Neuron (in vitro differentiated cells): ENCODE measurements at regions not wholly inside any gene's neighbourhood (a gene's known extent, or its start where the extent isn't known, plus 50 kb on each side); places are given as distances from the start of the nearest gene placed in this dataset.
"Not testable (repeated sequence)": the region's sequence is repeated elsewhere in the genome, so short reads cannot be mapped to it uniquely, and the experiment has no call there.

Source experiments
- H2AFZ ChIP-seq: one replicate; pipeline ENCODE4 v1.6.1; 2013; ENCODE audit warnings: low read depth, mild to moderate bottlenecking, inconsistent platforms, low read length, moderate library complexity
- H3K27me3 ChIP-seq: one replicate; pipeline ENCODE4 v1.6.1; 2013; ENCODE audit warnings: low read length; ENCODE audit not compliant: insufficient read depth
- H3K36me3 ChIP-seq: one replicate; pipeline ENCODE4 v1.6.1; 2013; ENCODE audit warnings: low read length; ENCODE audit not compliant: insufficient read depth
- H3K4me1 ChIP-seq: one replicate; pipeline ENCODE4 v1.6.1; 2013; ENCODE audit warnings: low read length; ENCODE audit not compliant: insufficient read depth
- H3K4me3 ChIP-seq: 2 replicates; pipeline ENCODE4 v1.5.1; 2013; ENCODE audit warnings: mild to moderate bottlenecking, low read length, moderate library complexity
- H3K9me3 ChIP-seq: one replicate; pipeline ENCODE4 v1.6.1; 2013; ENCODE audit warnings: low read length

DNA sequence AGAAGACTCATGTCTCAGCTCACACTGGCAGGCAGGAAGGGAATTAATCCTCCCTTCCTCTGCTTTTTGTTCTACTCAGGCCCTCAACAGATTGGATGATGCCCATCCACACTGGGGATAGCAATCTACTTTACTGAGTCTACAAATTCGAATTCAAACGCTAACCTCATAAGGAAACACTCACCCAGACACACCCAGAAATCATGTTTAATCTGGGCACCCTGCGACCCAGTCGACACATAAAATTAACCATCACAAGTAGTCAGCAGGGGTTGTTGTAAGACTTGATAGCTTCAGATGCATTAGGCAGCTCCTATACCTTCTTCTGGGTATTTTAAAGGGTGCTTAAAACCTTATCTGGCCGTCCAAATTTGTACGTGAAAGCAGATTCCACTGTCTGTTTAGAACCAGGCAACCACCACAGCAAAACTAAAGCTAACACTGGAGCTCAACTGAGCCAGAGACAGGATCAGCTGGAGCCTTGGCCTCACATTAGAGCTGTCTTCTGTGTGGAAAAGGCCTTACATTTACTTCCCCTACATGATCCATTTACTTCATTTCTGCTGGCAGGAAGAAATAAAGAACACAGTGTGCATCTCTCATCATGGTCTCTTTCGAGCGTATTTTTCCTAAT, 407.3 kb upstream of the PPP2R3A start:
- no peak overlapping the region for H3K4me3 ChIP-seq
- no peaks in the 10 kb centered on the region for H3K27me3 ChIP-seq

DNA sequence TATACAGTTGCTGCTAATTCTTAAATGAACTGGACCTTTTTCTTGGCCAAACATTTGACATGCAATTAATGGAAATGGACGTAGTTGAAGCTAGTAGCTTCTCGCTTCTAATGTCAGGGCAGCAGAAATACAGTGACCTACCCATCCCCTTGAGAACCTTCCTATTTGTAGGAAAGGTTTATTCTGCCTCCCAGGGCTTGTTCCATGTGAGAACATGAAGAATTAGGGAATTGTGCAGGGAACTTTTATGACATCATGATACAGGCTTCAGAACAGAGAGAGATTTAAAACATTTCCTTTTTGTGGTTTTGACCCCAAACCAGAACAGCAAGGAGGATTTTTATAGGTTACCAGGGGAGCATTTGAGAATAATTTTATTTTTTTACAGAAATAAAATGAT, 406.6 kb upstream of the PPP2R3A start:
- H3K36me3 ChIP-seq: no peaks in the 10 kb centered on the region
- no peak overlapping the region for H3K4me3 ChIP-seq
- no peak overlapping the region for H2AFZ ChIP-seq
- no peaks in the 10 kb centered on the region for H3K27me3 ChIP-seq
- no peaks in the 10 kb centered on the region for H3K4me1 ChIP-seq
- H3K9me3 ChIP-seq: no peaks in the 10 kb centered on the region

More for the DNA sequence above, 407.3 kb upstream of the PPP2R3A start:
- Histone ChIP-seq H3K36me3 (no peaks in the 10 kb centered on the region), H3K9me3 (no peaks in the 10 kb centered on the region), H3K4me1 (no peaks in the 10 kb centered on the region), H2AFZ (no peak overlapping the region)

- Histone ChIP-seq H3K36me3 (no peaks in the 10 kb centered on the region), H3K9me3 (no peaks in the 10 kb centered on the region), H2AFZ (no peak overlapping the region), H3K27me3 (no peaks in the 10 kb centered on the region), H3K4me1 (no peaks in the 10 kb centered on the region), H3K4me3 (no peak overlapping the region)
Observed at GRCh38 chr3:135559802-135560201, 405.7 kb upstream of the PPP2R3A start.

DNA sequence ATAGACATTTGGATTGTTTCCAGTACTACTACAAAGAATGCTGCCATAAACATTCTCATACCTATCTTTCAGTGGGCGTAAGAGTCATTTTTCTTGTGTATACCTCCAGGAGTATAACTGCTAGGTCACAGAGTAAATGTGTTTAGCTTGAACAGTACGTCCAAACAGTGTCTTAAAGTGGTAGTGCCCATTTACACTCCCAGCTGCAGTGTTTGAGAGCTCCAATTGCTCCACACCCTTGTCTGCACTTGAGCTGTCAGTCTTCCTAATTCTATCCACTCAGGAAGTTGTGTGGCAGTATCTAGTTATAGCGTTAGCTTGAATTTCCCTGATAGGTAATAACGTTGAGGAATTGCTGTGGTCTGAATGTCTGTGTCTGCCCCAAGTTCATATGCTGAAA, 404.7 kb upstream of the PPP2R3A start:
- Histone ChIP-seq H3K27me3 (no peaks in the 10 kb centered on the region), H2AFZ (no peak overlapping the region), H3K36me3 (no peaks in the 10 kb centered on the region), H3K4me1 (no peaks in the 10 kb centered on the region), H3K9me3 (no peaks in the 10 kb centered on the region), H3K4me3 (no peak overlapping the region)

GRCh38 chr3:135564696-135565095, 400.8 kb upstream of the PPP2R3A start:
- no peaks in the 10 kb centered on the region for H3K9me3 ChIP-seq
- no peaks in the 10 kb centered on the region for H3K36me3 ChIP-seq
- H3K27me3 ChIP-seq: no peaks in the 10 kb centered on the region
- H2AFZ ChIP-seq: no peak overlapping the region
- no peak overlapping the region for H3K4me3 ChIP-seq
- no peaks in the 10 kb centered on the region for H3K4me1 ChIP-seq

DNA sequence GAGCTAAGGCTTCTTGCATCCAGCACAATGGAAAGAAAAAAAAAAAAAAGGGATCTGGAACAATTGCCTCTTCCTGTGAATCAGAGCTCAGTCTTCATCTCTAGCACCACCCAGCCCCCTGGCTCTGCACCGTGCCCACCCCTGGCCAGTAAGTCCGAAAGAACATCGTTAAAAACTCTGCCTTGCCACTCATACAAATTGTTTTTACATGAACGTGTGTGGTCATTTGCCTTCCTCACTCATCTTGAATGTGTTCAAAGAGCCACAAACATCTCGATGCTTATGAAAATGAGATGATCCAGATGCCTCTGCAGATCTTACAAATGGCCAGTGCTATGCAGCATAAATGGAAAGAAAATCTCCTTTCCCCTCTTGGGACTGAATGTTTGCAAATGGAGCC, 400.0 kb upstream of the PPP2R3A start:
- no peaks in the 10 kb centered on the region for H3K27me3 ChIP-seq
- no peaks in the 10 kb centered on the region for H3K4me1 ChIP-seq
- no peak overlapping the region for H2AFZ ChIP-seq
- no peaks in the 10 kb centered on the region for H3K9me3 ChIP-seq
- no peaks in the 10 kb centered on the region for H3K36me3 ChIP-seq
- no peak overlapping the region for H3K4me3 ChIP-seq

GRCh38 chr3:135567223-135567622, 398.3 kb upstream of the PPP2R3A start:
- Histone ChIP-seq H3K9me3 (no peaks in the 10 kb centered on the region), H3K4me1 (no peaks in the 10 kb centered on the region), H3K4me3 (no peak overlapping the region), H3K36me3 (no peaks in the 10 kb centered on the region), H3K27me3 (no peaks in the 10 kb centered on the region), H2AFZ (no peak overlapping the region)

GRCh38 chr3:135576751-135577150, 388.8 kb upstream of the PPP2R3A start:
- H3K4me3 ChIP-seq: no peak overlapping the region
- no peaks in the 10 kb centered on the region for H3K9me3 ChIP-seq
- no peaks in the 10 kb centered on the region for H3K36me3 ChIP-seq
- H3K4me1 ChIP-seq: no peaks in the 10 kb centered on the region
- H2AFZ ChIP-seq: no peak overlapping the region
- H3K27me3 ChIP-seq: no peaks in the 10 kb centered on the region

- H3K27me3 ChIP-seq: no peaks in the 10 kb centered on the region
- no peaks in the 10 kb centered on the region for H3K9me3 ChIP-seq
- H2AFZ ChIP-seq: no peak overlapping the region
- no peak overlapping the region for H3K4me3 ChIP-seq
- no peaks in the 10 kb centered on the region for H3K36me3 ChIP-seq
- H3K4me1 ChIP-seq: no peaks in the 10 kb centered on the region
Observed at GRCh38 chr3:135581806-135582205, 383.7 kb upstream of the PPP2R3A start.

- Histone ChIP-seq H3K4me1 (no peaks in the 10 kb centered on the region), H3K36me3 (no peaks in the 10 kb centered on the region), H3K27me3 (no peaks in the 10 kb centered on the region), H3K4me3 (no peak overlapping the region), H3K9me3 (no peaks in the 10 kb centered on the region), H2AFZ (no peak overlapping the region)
Observed at GRCh38 chr3:135582800-135583199, 382.7 kb upstream of the PPP2R3A start.

DNA sequence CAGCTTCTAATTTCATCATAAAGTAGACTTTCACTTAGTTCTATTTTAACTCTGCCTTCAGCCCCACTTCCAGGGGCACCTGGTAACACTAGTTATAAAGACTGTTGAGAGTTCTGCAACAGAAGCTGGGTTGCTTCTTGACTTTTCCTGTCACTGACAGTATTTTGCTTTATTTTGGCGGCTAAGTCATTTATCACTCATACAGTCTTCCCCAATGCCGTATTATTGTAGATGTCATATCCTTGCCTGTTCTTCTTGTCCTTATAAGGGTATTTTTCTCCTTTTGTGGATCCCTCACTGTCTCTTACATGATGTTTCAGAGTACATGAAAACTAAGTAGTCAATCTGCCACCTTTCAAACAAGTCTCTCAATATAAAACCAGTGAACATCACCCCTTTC, 369.0 kb upstream of the PPP2R3A start:
- Histone ChIP-seq H3K36me3 (no peaks in the 10 kb centered on the region), H3K27me3 (no peaks in the 10 kb centered on the region), H2AFZ (no peak overlapping the region)

GRCh38 chr3:135597855-135598254, 367.7 kb upstream of the PPP2R3A start:
- no peaks in the 10 kb centered on the region for H3K27me3 ChIP-seq
- H3K9me3 ChIP-seq: no peaks in the 10 kb centered on the region
- no peak overlapping the region for H3K4me3 ChIP-seq
- H3K36me3 ChIP-seq: no peaks in the 10 kb centered on the region
- no peaks in the 10 kb centered on the region for H3K4me1 ChIP-seq
- no peak overlapping the region for H2AFZ ChIP-seq

More for the DNA sequence above, 369.0 kb upstream of the PPP2R3A start:
- no peaks in the 10 kb centered on the region for H3K4me1 ChIP-seq
- no peak overlapping the region for H3K4me3 ChIP-seq
- H3K9me3 ChIP-seq: no peaks in the 10 kb centered on the region

DNA sequence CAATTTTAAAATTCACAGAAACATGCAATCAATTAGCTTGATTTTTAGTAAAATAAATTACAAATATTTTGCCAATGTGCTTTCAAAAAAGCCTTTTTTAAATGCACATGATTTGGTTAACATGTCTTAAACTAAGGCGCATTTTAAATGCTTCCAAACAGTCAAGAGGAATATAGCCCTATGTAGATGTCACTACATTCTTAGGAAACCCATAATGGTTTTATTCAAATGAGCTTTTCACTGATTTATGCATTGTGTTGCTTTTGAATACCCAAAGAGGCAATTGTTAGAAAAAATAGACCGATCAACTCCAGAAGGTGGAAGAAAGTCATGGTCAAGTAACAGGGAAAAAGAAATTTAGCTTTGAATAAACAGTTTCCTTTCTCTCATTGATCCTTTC, 366.9 kb upstream of the PPP2R3A start:
- Histone ChIP-seq H3K4me1 (no peaks in the 10 kb centered on the region), H2AFZ (no peak overlapping the region), H3K36me3 (no peaks in the 10 kb centered on the region), H3K27me3 (no peaks in the 10 kb centered on the region), H3K4me3 (no peak overlapping the region), H3K9me3 (no peaks in the 10 kb centered on the region)

- not testable (repeated sequence) for H3K9me3 ChIP-seq
Observed at GRCh38 chr3:135604512-135604911, 361.0 kb upstream of the PPP2R3A start.

More at GRCh38 chr3:135604512-135604911, 361.0 kb upstream of the PPP2R3A start:
- not testable (repeated sequence) for H3K4me3 ChIP-seq, H3K4me1 ChIP-seq, H3K27me3 ChIP-seq, H2AFZ ChIP-seq, H3K36me3 ChIP-seq
